SJCRH30 (cell line): ENCODE measurements at regions not wholly inside any gene's neighbourhood (a gene's known extent, or its start where the extent isn't known, plus 50 kb on each side); places are given as distances from the start of the nearest gene placed in this dataset.
"Not testable (repeated sequence)": the region's sequence is repeated elsewhere in the genome, so short reads cannot be mapped to it uniquely, and the experiment has no call there.

Source experiments
- DNase-seq, 2 experiments: peaks; one replicate each; pipeline ENCODE4 v3.0.0-alpha.2; 2015 to 2020
- H3K27ac ChIP-seq: fragments of 250-450 bp; sonication (Bioruptor Pico); 2 replicates; pipeline ENCODE4 v1.5.1; 2020; ENCODE audit warnings: mild to moderate bottlenecking, moderate library complexity
- H3K27me3 ChIP-seq: fragments of 250-450 bp; sonication (Bioruptor Pico); 2 replicates; pipeline ENCODE4 v1.5.1; 2020; ENCODE audit warnings: mild to moderate bottlenecking, moderate library complexity
- H3K36me3 ChIP-seq: fragments of 250-450 bp; sonication (Bioruptor Pico); 2 replicates; pipeline ENCODE4 v1.5.1; 2020; ENCODE audit warnings: mild to moderate bottlenecking, moderate library complexity
- H3K4me1 ChIP-seq: fragments of 250-450 bp; sonication (Bioruptor Pico); 2 replicates; pipeline ENCODE4 v1.5.1; 2020; ENCODE audit warnings: mild to moderate bottlenecking, moderate library complexity
- H3K4me3 ChIP-seq: fragments of 250-450 bp; sonication (Bioruptor Pico); 2 replicates; pipeline ENCODE4 v1.5.1; 2020; ENCODE audit warnings: mild to moderate bottlenecking, moderate library complexity
- H3K9me3 ChIP-seq: fragments of 250-450 bp; sonication (Bioruptor Pico); replicated peaks from 2 replicates; pipeline ENCODE4 v1.5.1; 2020; ENCODE audit warnings: mild to moderate bottlenecking, moderate library complexity

- H3K4me1 ChIP-seq, result no peaks in the 10 kb centered on the region
Measured at GRCh38 chr2:183837157-183837556, 712.9 kb downstream of the NUP35 start.

GRCh38 chr2:183838295-183838694 is 714.1 kb downstream of the NUP35 start:
- DNase-seq, result no peak
- H3K4me1 ChIP-seq, result no peaks in the 10 kb centered on the region
- H3K27me3 ChIP-seq, result no peaks in the 10 kb centered on the region
- H3K36me3 ChIP-seq, result no peaks in the 10 kb centered on the region
- H3K9me3 ChIP-seq, result no peaks in the 10 kb centered on the region
- no peak overlapping the region for H3K4me3 ChIP-seq
- no peak overlapping the region for H3K27ac ChIP-seq

More at GRCh38 chr2:183837157-183837556, 712.9 kb downstream of the NUP35 start:
- Histone ChIP-seq H3K27me3 (no peaks in the 10 kb centered on the region), H3K4me3 (no peak overlapping the region), H3K9me3 (no peaks in the 10 kb centered on the region), H3K36me3 (no peaks in the 10 kb centered on the region), H3K27ac (no peak overlapping the region)
- DNase-seq, result no peak

GRCh38 chr2:183840061-183840584 is 715.9 kb downstream of the NUP35 start:
- Histone ChIP-seq H3K36me3 (no peaks in the 10 kb centered on the region), H3K27me3 (no peaks in the 10 kb centered on the region), H3K4me3 (no peak overlapping the region), H3K9me3 (no peaks in the 10 kb centered on the region), H3K4me1 (no peaks in the 10 kb centered on the region), H3K27ac (no peak overlapping the region)
- peak; percentile 57 to 71 for DNase-seq

GRCh38 chr2:183849826-183850225 is 725.6 kb downstream of the NUP35 start:
- not testable (repeated sequence) for H3K4me3 ChIP-seq, H3K27me3 ChIP-seq, H3K9me3 ChIP-seq, DNase-seq, H3K4me1 ChIP-seq, H3K27ac ChIP-seq, H3K36me3 ChIP-seq

GRCh38 chr2:183859129-183859528 is 734.9 kb downstream of the NUP35 start:
- no peaks in the 10 kb centered on the region for H3K36me3 ChIP-seq
- H3K4me3 ChIP-seq, result no peak overlapping the region
- H3K27ac ChIP-seq, result no peak overlapping the region
- H3K4me1 ChIP-seq, result no peaks in the 10 kb centered on the region
- no peaks in the 10 kb centered on the region for H3K9me3 ChIP-seq
- no peaks in the 10 kb centered on the region for H3K27me3 ChIP-seq
- DNase-seq, result no peak

GRCh38 chr2:183866666-183867065 is 731.7 kb upstream of the ZNF804A start:
- Histone ChIP-seq H3K4me1 (peaks cover 7% of the 10 kb centered on the region), H3K4me3 (no peak overlapping the region), H3K27ac (no peak overlapping the region), H3K27me3 (no peaks in the 10 kb centered on the region), H3K9me3 (no peaks in the 10 kb centered on the region), H3K36me3 (no peaks in the 10 kb centered on the region)
- no peak for DNase-seq

- Histone ChIP-seq H3K4me3 (no peak overlapping the region), H3K36me3 (no peaks in the 10 kb centered on the region), H3K27me3 (no peaks in the 10 kb centered on the region), H3K27ac (no peak overlapping the region), H3K4me1 (peaks cover 7% of the 10 kb centered on the region), H3K9me3 (no peaks in the 10 kb centered on the region)
- DNase-seq, result no peak
Measured at GRCh38 chr2:183867206-183867605, 731.1 kb upstream of the ZNF804A start.

- Histone ChIP-seq H3K27ac (no peak overlapping the region), H3K27me3 (no peaks in the 10 kb centered on the region), H3K4me3 (no peak overlapping the region), H3K4me1 (peaks cover 7% of the 10 kb centered on the region), H3K9me3 (no peaks in the 10 kb centered on the region), H3K36me3 (no peaks in the 10 kb centered on the region)
- DNase-seq, result peak; percentile 19 to 59
Measured at GRCh38 chr2:183868153-183868552, 730.2 kb upstream of the ZNF804A start.

GRCh38 chr2:183868707-183869106 is 729.6 kb upstream of the ZNF804A start:
- H3K27ac ChIP-seq, result no peak overlapping the region
- peaks cover 7% of the 10 kb centered on the region for H3K4me1 ChIP-seq
- H3K36me3 ChIP-seq, result no peaks in the 10 kb centered on the region
- no peaks in the 10 kb centered on the region for H3K9me3 ChIP-seq
- peak in 1 of 2 experiments; percentile 26 for DNase-seq
- H3K4me3 ChIP-seq, result no peak overlapping the region
- H3K27me3 ChIP-seq, result no peaks in the 10 kb centered on the region

- no peaks in the 10 kb centered on the region for H3K27me3 ChIP-seq
- no peak for DNase-seq
- no peaks in the 10 kb centered on the region for H3K9me3 ChIP-seq
- no peak overlapping the region for H3K4me3 ChIP-seq
- H3K4me1 ChIP-seq, result peaks cover 7% of the 10 kb centered on the region
- no peaks in the 10 kb centered on the region for H3K36me3 ChIP-seq
- H3K27ac ChIP-seq, result no peak overlapping the region
Measured at GRCh38 chr2:183872131-183872530, 726.2 kb upstream of the ZNF804A start.

GRCh38 chr2:183881978-183882377 is 716.4 kb upstream of the ZNF804A start:
- H3K27me3 ChIP-seq, result no peaks in the 10 kb centered on the region
- no peak overlapping the region for H3K27ac ChIP-seq
- H3K4me3 ChIP-seq, result no peak overlapping the region
- no peaks in the 10 kb centered on the region for H3K9me3 ChIP-seq
- no peaks in the 10 kb centered on the region for H3K36me3 ChIP-seq
- no peaks in the 10 kb centered on the region for H3K4me1 ChIP-seq
- DNase-seq, result no peak

- no peak overlapping the region for H3K27ac ChIP-seq
- no peak overlapping the region for H3K4me3 ChIP-seq
- H3K9me3 ChIP-seq, result no peaks in the 10 kb centered on the region
- DNase-seq, result no peak
- H3K4me1 ChIP-seq, result no peaks in the 10 kb centered on the region
- no peaks in the 10 kb centered on the region for H3K36me3 ChIP-seq
- no peaks in the 10 kb centered on the region for H3K27me3 ChIP-seq
Measured at GRCh38 chr2:183892315-183892941, 705.9 kb upstream of the ZNF804A start.

GRCh38 chr2:183898641-183899040 is 699.7 kb upstream of the ZNF804A start:
- H3K36me3 ChIP-seq, result no peaks in the 10 kb centered on the region
- H3K27me3 ChIP-seq, result no peaks in the 10 kb centered on the region
- H3K4me1 ChIP-seq, result no peaks in the 10 kb centered on the region
- no peak overlapping the region for H3K27ac ChIP-seq
- no peak overlapping the region for H3K4me3 ChIP-seq
- H3K9me3 ChIP-seq, result no peaks in the 10 kb centered on the region
- no peak for DNase-seq

GRCh38 chr2:183901931-183902330 is 696.4 kb upstream of the ZNF804A start:
- no peak for DNase-seq
- no peak overlapping the region for H3K27ac ChIP-seq
- no peaks in the 10 kb centered on the region for H3K36me3 ChIP-seq

GRCh38 chr2:183903026-183903425 is 695.3 kb upstream of the ZNF804A start:
- no peaks in the 10 kb centered on the region for H3K27me3 ChIP-seq
- peak in 1 of 2 experiments; percentile 3 for DNase-seq
- H3K4me1 ChIP-seq, result no peaks in the 10 kb centered on the region
- no peak overlapping the region for H3K4me3 ChIP-seq
- H3K9me3 ChIP-seq, result peaks cover 2% of the 10 kb centered on the region; the same call in 1 of the 2 replicates
- no peaks in the 10 kb centered on the region for H3K36me3 ChIP-seq
- no peak overlapping the region for H3K27ac ChIP-seq

More at GRCh38 chr2:183901931-183902330, 696.4 kb upstream of the ZNF804A start:
- H3K4me3 ChIP-seq, result no peak overlapping the region
- H3K4me1 ChIP-seq, result no peaks in the 10 kb centered on the region
- peaks cover 2% of the 10 kb centered on the region; the same call in 1 of the 2 replicates for H3K9me3 ChIP-seq
- no peaks in the 10 kb centered on the region for H3K27me3 ChIP-seq

GRCh38 chr2:183916041-183916440 is 682.3 kb upstream of the ZNF804A start:
- not testable (repeated sequence) for DNase-seq, H3K36me3 ChIP-seq, H3K27ac ChIP-seq, H3K9me3 ChIP-seq, H3K4me1 ChIP-seq, H3K4me3 ChIP-seq, H3K27me3 ChIP-seq
